ENCODE measurements at regions not wholly inside any gene's neighbourhood (a gene's known extent, or its start where the extent isn't known, plus 50 kb on each side); places are given as distances from the start of the nearest gene placed in this dataset.

DNA sequence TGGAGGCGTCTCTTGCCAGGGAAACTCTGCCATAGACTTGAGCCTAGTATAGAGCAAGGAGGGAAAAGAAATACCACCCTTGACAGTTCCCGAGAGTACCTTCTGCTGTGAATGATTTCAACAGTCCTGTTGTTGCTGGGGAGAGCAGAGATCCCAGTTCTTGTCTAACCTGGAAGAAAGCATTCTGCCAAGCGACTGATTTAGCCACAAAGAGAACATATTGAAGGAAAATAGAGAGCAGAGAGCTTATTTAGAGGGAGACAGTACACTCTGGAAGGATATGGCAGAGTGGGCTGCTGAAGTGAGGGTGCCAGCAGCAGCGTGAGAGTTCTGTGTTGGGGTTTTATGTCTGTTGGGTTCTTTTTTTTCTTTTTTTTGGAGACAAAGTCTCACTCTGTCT is 966.9 kb upstream of the TMEM132C start:
- TF ChIP-seq, protein P1, sequence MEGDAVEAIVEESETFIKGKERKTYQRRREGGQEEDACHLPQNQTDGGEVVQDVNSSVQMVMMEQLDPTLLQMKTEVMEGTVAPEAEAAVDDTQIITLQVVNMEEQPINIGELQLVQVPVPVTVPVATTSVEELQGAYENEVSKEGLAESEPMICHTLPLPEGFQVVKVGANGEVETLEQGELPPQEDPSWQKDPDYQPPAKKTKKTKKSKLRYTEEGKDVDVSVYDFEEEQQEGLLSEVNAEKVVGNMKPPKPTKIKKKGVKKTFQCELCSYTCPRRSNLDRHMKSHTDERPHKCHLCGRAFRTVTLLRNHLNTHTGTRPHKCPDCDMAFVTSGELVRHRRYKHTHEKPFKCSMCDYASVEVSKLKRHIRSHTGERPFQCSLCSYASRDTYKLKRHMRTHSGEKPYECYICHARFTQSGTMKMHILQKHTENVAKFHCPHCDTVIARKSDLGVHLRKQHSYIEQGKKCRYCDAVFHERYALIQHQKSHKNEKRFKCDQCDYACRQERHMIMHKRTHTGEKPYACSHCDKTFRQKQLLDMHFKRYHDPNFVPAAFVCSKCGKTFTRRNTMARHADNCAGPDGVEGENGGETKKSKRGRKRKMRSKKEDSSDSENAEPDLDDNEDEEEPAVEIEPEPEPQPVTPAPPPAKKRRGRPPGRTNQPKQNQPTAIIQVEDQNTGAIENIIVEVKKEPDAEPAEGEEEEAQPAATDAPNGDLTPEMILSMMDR (IDR thresholded peaks at IDR 0.05), result no peak
- TF ChIP-seq POLR2A (IDR thresholded peaks at IDR 0.05; ENCODE audit: low read depth) (no peak), EP300 (IDR thresholded peaks at IDR 0.05) (no peak)
